ENCODE measurements at regions not wholly inside any gene's neighbourhood (a gene's known extent, or its start where the extent isn't known, plus 50 kb on each side); places are given as distances from the start of the nearest gene placed in this dataset.
"Not testable (repeated sequence)": the region's sequence is repeated elsewhere in the genome, so short reads cannot be mapped to it uniquely, and the experiment has no call there.

- DNase-seq (ENCODE audit: low read depth), result no peak
These were observed 1650.5 kb upstream of the LRRTM3 start for GRCh38 chr10:65275296-65275695.

DNA sequence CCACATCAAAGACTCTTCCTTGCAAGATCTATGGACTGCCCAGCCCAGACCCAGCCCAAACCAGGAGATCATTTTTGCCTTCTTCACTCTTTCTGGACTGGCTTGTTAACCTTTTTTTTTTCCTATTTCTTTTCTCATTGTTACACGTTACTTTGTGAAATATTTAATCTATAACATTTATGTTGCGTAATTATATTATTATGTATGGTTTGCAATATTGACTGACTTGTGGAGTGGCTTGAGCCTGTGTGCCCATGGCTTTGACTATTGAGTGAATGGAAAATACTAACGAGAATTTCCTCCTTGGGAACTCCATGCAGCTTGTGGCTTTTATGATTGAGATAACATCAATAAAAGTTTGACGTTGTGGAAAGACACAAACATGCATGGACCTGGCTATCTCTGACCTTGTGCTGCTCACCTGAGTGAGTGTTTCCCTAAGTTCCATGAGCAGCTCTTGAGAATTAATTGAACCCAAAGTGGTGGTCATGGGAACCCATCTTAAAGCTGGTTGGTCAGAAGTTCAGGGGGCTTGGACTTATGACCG lies 1641.3 kb upstream of the LRRTM3 start:
- DNase-seq (ENCODE audit: low read depth), result no peak

DNA sequence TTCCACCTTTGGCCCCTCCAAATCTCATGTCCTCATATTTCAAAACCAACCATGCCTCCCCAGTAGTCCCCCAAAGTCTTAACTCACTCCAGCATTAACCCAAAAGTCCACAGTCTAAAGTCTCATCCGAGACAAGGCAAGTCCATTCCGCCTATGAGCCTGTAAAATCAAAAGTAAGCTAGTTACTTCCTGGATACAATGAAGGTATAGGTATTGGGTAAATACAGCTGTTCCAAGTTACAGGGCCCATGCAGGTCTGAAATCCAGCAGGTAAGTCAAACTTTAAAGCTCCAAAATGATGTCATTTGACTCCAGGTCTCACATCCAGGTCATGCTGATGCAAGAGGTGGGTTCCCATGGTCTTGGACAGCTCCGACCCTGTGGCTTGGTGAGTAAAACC lies 1640.1 kb upstream of the LRRTM3 start:
- not testable (repeated sequence) for DNase-seq (ENCODE audit: low read depth)

GRCh38 chr10:65291286-65291685 lies 1634.5 kb upstream of the LRRTM3 start:
- no peak for DNase-seq (ENCODE audit: low read depth)

DNA sequence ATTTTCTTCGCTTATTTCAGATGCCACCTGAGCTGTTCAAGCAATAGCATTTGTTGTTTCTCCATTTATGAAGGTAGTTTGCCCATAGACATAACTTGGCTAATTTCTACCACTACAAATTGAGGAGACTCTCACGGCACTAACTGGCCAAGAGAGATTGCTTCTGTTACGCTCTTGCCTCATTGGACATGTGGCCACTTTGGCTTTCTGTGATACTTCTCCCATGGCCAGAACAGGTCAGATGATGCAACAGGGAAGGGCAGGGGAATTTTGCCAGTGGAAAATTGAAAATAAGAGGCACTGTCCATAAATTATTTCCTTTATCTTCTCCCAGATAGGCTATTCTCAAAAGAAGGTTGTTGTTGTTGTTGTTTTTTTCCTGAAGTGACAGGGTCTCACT lies 1633.3 kb upstream of the LRRTM3 start:
- no peak for DNase-seq (ENCODE audit: low read depth)

GRCh38 chr10:65294329-65294728 lies 1631.5 kb upstream of the LRRTM3 start:
- no peak for DNase-seq (ENCODE audit: low read depth)

GRCh38 chr10:65301181-65301580 lies 1624.7 kb upstream of the LRRTM3 start:
- no peak for DNase-seq (ENCODE audit: low read depth)

DNA sequence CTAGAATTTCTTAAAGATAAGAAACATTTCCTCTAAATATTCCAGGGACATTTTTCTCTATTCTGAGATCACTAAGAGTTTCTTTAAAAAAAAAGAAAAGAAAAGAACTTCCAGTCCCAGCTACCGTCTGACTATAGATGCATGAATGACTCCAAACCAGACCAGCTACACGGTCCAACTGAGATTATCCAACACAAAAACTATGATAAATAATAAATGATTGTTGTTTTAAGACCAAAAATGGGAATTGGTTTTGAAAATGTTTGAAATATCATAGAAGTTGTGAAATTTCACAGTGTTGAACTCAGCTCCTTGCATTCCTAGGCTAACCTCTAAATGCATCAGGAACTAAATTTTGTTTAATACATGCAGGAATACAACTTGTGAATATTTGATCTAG lies 1619.6 kb upstream of the LRRTM3 start:
- DNase-seq (ENCODE audit: low read depth), result no peak

GRCh38 chr10:65312876-65313275 lies 1613.0 kb upstream of the LRRTM3 start:
- DNase-seq (ENCODE audit: low read depth), result no peak

DNA sequence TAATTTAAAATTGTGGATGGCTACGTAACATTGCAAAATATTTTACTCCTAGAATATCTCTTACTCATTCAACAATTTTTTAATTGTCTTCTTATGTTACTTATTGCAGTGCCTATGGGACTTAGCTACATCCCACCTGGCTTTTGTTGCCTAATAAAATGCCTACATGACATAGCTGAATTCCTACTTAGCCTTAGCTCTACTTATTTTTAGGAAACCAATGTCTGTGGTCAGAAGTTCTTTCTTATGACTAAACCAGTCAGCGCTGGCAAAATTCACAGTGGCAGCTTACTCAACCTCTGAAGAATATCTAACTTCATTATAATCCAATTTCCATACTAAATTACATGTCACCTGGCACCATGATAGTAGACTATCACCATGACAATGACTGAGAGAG lies 1612.4 kb upstream of the LRRTM3 start:
- DNase-seq (ENCODE audit: low read depth), result no peak

GRCh38 chr10:65314253-65314652 lies 1611.6 kb upstream of the LRRTM3 start:
- DNase-seq (ENCODE audit: low read depth), result no peak

DNA sequence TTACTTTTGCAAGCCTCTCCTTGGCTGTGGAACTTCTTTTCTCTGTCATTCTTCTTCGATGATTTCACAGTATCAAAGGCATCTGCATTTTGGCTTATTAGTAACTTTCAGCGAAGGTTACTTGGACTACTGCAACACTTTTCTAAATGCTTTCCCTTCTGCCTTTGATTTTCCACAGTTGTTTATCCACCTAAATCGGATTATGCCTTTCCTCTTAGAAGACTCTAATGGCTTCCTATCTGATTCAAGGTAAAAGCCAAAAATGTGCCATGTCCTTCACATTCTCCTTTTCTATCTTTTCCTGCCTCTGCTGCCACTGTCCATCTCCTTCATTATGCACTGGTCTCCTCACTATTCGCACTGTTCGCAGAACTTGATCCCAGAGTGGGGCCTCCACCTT lies 1606.3 kb upstream of the LRRTM3 start:
- no peak for DNase-seq (ENCODE audit: low read depth)

GRCh38 chr10:65320236-65321026 lies 1605.4 kb upstream of the LRRTM3 start:
- DNase-seq (ENCODE audit: low read depth), result no peak

DNA sequence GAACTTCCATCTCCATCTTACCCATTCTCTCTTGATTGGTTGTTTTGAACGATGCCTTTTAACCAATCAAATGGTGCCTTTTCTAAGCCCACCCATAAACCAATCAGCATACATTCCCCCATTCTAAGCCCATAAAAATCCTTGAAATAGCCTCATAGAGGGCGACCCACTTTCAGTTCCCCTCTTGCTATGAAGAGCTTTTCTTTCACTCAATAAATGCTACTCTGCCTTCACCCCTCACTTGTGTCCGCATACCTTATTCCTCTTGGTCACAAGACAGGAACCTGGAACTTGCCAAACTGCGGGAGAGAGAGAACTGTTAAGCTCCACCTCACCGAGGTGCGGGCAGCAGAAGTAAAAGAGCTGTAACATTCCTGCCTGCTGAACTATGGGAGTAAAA lies 1602.0 kb upstream of the LRRTM3 start:
- DNase-seq (ENCODE audit: low read depth), result no peak

GRCh38 chr10:65325913-65326312 lies 1599.9 kb upstream of the LRRTM3 start:
- no peak for DNase-seq (ENCODE audit: low read depth)

- no peak for DNase-seq (ENCODE audit: low read depth)
These were observed 1597.3 kb upstream of the LRRTM3 start for GRCh38 chr10:65328486-65328885.

DNA sequence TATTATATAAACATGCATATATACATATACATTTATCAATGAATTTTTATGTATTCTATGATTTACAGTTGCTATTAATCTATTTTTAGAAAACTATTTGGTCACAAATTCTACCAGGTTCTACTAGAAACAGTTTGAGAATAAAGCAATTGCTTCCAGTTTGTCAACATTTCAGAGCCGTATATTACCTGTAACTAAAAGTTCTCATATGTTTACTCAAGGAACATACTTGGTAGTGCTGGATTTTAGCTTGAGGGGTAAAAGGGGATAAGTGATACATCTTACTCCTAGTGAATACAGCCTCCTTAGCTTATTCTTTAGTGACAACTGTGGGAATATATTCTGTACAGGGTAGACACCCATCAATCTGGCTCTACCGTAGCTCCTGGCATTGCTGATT lies 1590.5 kb upstream of the LRRTM3 start:
- DNase-seq (ENCODE audit: low read depth), result no peak

- DNase-seq (ENCODE audit: low read depth), result no peak
These were observed 1585.5 kb upstream of the LRRTM3 start for GRCh38 chr10:65340340-65340739.

- no peak for DNase-seq (ENCODE audit: low read depth)
These were observed 1584.4 kb upstream of the LRRTM3 start for GRCh38 chr10:65341323-65341925.

- DNase-seq (ENCODE audit: low read depth), result no peak
These were observed 1583.6 kb upstream of the LRRTM3 start for GRCh38 chr10:65342245-65342644.

DNA sequence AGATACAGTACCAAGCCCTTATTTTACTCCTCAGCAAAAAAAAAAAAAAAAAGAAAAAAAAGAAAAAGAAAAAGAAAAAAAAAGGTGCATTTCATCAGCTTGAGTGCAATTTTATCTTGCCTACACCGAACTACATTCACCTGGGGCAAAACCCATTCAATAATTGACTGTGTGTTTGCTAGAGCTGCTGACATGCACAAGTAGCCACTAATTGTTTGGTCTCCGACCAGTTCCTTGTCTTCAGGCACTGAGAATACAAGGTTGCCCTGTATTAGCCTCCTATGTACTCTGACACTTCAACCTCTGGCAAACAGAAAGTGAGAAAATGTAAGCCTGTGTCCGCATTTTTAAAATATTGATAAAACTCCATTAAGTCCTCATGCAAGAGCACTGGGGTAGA lies 1579.4 kb upstream of the LRRTM3 start:
- DNase-seq (ENCODE audit: low read depth), result no peak

GRCh38 chr10:65348637-65349036 lies 1577.2 kb upstream of the LRRTM3 start:
- no peak for DNase-seq (ENCODE audit: low read depth)

DNA sequence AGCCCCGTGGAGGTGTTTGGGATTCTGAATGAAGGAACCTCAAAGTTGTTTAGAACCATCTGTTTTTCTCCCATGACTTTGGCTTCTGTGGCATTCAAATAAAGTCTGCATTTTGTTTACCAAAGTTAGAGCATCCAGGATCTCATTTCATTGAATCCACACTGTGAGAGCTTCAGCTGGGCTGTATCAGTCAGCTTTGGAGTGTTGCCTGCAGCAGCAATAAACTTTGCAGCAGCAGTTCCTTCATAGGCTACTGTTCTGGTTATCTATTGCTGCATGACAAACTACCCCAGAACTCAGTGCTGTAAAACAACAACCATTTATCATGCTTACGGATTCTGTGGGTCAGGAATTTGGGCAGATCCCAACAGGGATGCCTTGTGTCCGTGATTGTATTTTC lies 1575.2 kb upstream of the LRRTM3 start:
- no peak for DNase-seq (ENCODE audit: low read depth)
